PFSK-1 (cell line): ENCODE measurements at regions not wholly inside any gene's neighbourhood (a gene's known extent, or its start where the extent isn't known, plus 50 kb on each side); places are given as distances from the start of the nearest gene placed in this dataset.

ENCODE experiments used
- POLR2AphosphoS5 ChIP-seq: IDR thresholded peaks from 2 replicates; pipeline ENCODE4 v1.6.1; 2012; ENCODE audit warnings: low read depth, mild to moderate bottlenecking, control low read depth, low read length, moderate library complexity
- SIN3A ChIP-seq: IDR thresholded peaks from 2 replicates; pipeline ENCODE4 v1.6.1; 2012; ENCODE audit warnings: mild to moderate bottlenecking, low read length, moderate library complexity, borderline replicate concordance; ENCODE audit not compliant: insufficient read depth
- TAF1 ChIP-seq: IDR thresholded peaks from 2 replicates; pipeline ENCODE4 v1.6.1; 2012; ENCODE audit warnings: low read length, control low read depth, borderline replicate concordance; ENCODE audit not compliant: insufficient read depth

- TF ChIP-seq POLR2AphosphoS5 (no peak), TAF1 (no peak), SIN3A (no peak)
These were observed 1672.4 kb upstream of the LRRTM1 start for GRCh38 chr2:81976998-81977397.
